Duodenal mucosa (tissue), 2 donors: ENCODE measurements at regions not wholly inside any gene's neighbourhood (a gene's known extent, or its start where the extent isn't known, plus 50 kb on each side); places are given as distances from the start of the nearest gene placed in this dataset.

ENCODE experiments used
- H3K27ac ChIP-seq: one replicate; pipeline ENCODE4 v1.7.0; 2013; ENCODE audit warnings: low read depth, low read length
- H3K27me3 ChIP-seq, 2 donors: one replicate each; pipeline ENCODE4 v1.7.0; 2013; ENCODE audit warnings: low read length in 2 of 2, control low read depth in 1 of 2; ENCODE audit not compliant: insufficient read depth in 2 of 2, control insufficient read depth in 1 of 2
- H3K36me3 ChIP-seq, 2 donors: one replicate each; pipeline ENCODE4 v1.7.0; 2013; ENCODE audit warnings: low read length in 2 of 2, control low read depth in 1 of 2; ENCODE audit not compliant: insufficient read depth in 2 of 2, control insufficient read depth in 1 of 2
- H3K4me1 ChIP-seq, 2 donors: one replicate each; pipeline ENCODE4 v1.7.0; 2013; ENCODE audit warnings: low read length in 2 of 2, control low read depth in 1 of 2; ENCODE audit not compliant: insufficient read depth in 2 of 2, control insufficient read depth in 1 of 2
- H3K4me3 ChIP-seq, 2 donors: one replicate each; pipeline ENCODE4 v1.7.0; 2013; ENCODE audit warnings: low read length in 2 of 2, low read depth in 1 of 2
- H3K9ac ChIP-seq, 2 donors: one replicate each; pipeline ENCODE4 v1.7.0; 2013; ENCODE audit warnings: low read length in 2 of 2, low read depth in 1 of 2
- H3K9me3 ChIP-seq, 2 donors: one replicate each; pipeline ENCODE4 v1.7.0; 2013; ENCODE audit warnings: low read length in 2 of 2, control low read depth in 1 of 2; ENCODE audit not compliant: control insufficient read depth in 1 of 2

GRCh38 chr2:16591370-16591933 is 74.2 kb downstream of the CYRIA start:
- H3K27ac ChIP-seq: no peak overlapping the region
- H3K4me3 ChIP-seq: no peak overlapping the region
- H3K36me3 ChIP-seq: no peaks in the 10 kb centered on the region
- no peaks in the 10 kb centered on the region for H3K4me1 ChIP-seq
- no peak overlapping the region for H3K9ac ChIP-seq
- H3K27me3 ChIP-seq: no peaks in the 10 kb centered on the region
- H3K9me3 ChIP-seq: no peaks in the 10 kb centered on the region

- no peaks in the 10 kb centered on the region for H3K36me3 ChIP-seq
- H3K4me3 ChIP-seq: no peak overlapping the region
- no peak overlapping the region for H3K27ac ChIP-seq
- no peaks in the 10 kb centered on the region for H3K27me3 ChIP-seq
- no peaks in the 10 kb centered on the region for H3K4me1 ChIP-seq
- no peaks in the 10 kb centered on the region for H3K9me3 ChIP-seq
- H3K9ac ChIP-seq: no peak overlapping the region
These were observed 76.2 kb downstream of the CYRIA start for GRCh38 chr2:16589465-16589864.

- Histone ChIP-seq H3K27me3 (no peaks in the 10 kb centered on the region), H3K36me3 (no peaks in the 10 kb centered on the region), H3K9me3 (no peaks in the 10 kb centered on the region), H3K4me1 (no peaks in the 10 kb centered on the region), H3K27ac (no peak overlapping the region), H3K9ac (no peak overlapping the region), H3K4me3 (no peak overlapping the region)
These were observed 77.1 kb downstream of the CYRIA start for GRCh38 chr2:16588565-16588964.

GRCh38 chr2:16587601-16588000 is 78.0 kb downstream of the CYRIA start:
- no peak overlapping the region for H3K4me3 ChIP-seq
- H3K4me1 ChIP-seq: no peaks in the 10 kb centered on the region
- H3K27me3 ChIP-seq: no peaks in the 10 kb centered on the region

GRCh38 chr2:16584824-16585540 is 80.7 kb downstream of the CYRIA start:
- no peaks in the 10 kb centered on the region for H3K4me1 ChIP-seq
- no peaks in the 10 kb centered on the region for H3K27me3 ChIP-seq
- no peak overlapping the region for H3K4me3 ChIP-seq
- H3K27ac ChIP-seq: no peak overlapping the region
- H3K9me3 ChIP-seq: no peaks in the 10 kb centered on the region
- H3K9ac ChIP-seq: no peak overlapping the region
- no peaks in the 10 kb centered on the region for H3K36me3 ChIP-seq

More at GRCh38 chr2:16587601-16588000, 78.0 kb downstream of the CYRIA start:
- Histone ChIP-seq H3K9ac (no peak overlapping the region), H3K27ac (no peak overlapping the region), H3K9me3 (no peaks in the 10 kb centered on the region), H3K36me3 (no peaks in the 10 kb centered on the region)

GRCh38 chr2:16584084-16584483 is 81.5 kb downstream of the CYRIA start:
- H3K4me3 ChIP-seq: no peak overlapping the region
- H3K9ac ChIP-seq: no peak overlapping the region
- H3K27ac ChIP-seq: no peak overlapping the region
- no peaks in the 10 kb centered on the region for H3K27me3 ChIP-seq
- no peaks in the 10 kb centered on the region for H3K9me3 ChIP-seq
- no peaks in the 10 kb centered on the region for H3K4me1 ChIP-seq
- H3K36me3 ChIP-seq: no peaks in the 10 kb centered on the region

- Histone ChIP-seq H3K36me3 (no peaks in the 10 kb centered on the region), H3K4me1 (no peaks in the 10 kb centered on the region), H3K27ac (no peak overlapping the region), H3K4me3 (no peak overlapping the region), H3K9me3 (no peaks in the 10 kb centered on the region), H3K27me3 (no peaks in the 10 kb centered on the region), H3K9ac (no peak overlapping the region)
These were observed 84.4 kb downstream of the CYRIA start for GRCh38 chr2:16581241-16581640.

- H3K4me3 ChIP-seq: no peak overlapping the region
- H3K4me1 ChIP-seq: no peaks in the 10 kb centered on the region
- no peaks in the 10 kb centered on the region for H3K27me3 ChIP-seq
- no peaks in the 10 kb centered on the region for H3K9me3 ChIP-seq
- H3K9ac ChIP-seq: no peak overlapping the region
- H3K27ac ChIP-seq: no peak overlapping the region
- no peaks in the 10 kb centered on the region for H3K36me3 ChIP-seq
These were observed 87.6 kb downstream of the CYRIA start for GRCh38 chr2:16578081-16578480.

- Histone ChIP-seq H3K36me3 (no peaks in the 10 kb centered on the region), H3K9ac (no peak overlapping the region), H3K27me3 (no peaks in the 10 kb centered on the region), H3K4me1 (no peaks in the 10 kb centered on the region), H3K9me3 (no peaks in the 10 kb centered on the region), H3K4me3 (no peak overlapping the region), H3K27ac (no peak overlapping the region)
These were observed 95.1 kb downstream of the CYRIA start for GRCh38 chr2:16570516-16570915.

- Histone ChIP-seq H3K27me3 (no peaks in the 10 kb centered on the region), H3K4me1 (no peaks in the 10 kb centered on the region), H3K36me3 (peaks cover 0 to 6% of the 10 kb centered on the region in 2 donors), H3K9ac (no peak overlapping the region), H3K4me3 (no peak overlapping the region), H3K27ac (no peak overlapping the region), H3K9me3 (no peaks in the 10 kb centered on the region)
These were observed 96.4 kb downstream of the CYRIA start for GRCh38 chr2:16568998-16569784.
